ENCODE measurements at regions not wholly inside any gene's neighbourhood (a gene's known extent, or its start where the extent isn't known, plus 50 kb on each side); places are given as distances from the start of the nearest gene placed in this dataset.

DNA sequence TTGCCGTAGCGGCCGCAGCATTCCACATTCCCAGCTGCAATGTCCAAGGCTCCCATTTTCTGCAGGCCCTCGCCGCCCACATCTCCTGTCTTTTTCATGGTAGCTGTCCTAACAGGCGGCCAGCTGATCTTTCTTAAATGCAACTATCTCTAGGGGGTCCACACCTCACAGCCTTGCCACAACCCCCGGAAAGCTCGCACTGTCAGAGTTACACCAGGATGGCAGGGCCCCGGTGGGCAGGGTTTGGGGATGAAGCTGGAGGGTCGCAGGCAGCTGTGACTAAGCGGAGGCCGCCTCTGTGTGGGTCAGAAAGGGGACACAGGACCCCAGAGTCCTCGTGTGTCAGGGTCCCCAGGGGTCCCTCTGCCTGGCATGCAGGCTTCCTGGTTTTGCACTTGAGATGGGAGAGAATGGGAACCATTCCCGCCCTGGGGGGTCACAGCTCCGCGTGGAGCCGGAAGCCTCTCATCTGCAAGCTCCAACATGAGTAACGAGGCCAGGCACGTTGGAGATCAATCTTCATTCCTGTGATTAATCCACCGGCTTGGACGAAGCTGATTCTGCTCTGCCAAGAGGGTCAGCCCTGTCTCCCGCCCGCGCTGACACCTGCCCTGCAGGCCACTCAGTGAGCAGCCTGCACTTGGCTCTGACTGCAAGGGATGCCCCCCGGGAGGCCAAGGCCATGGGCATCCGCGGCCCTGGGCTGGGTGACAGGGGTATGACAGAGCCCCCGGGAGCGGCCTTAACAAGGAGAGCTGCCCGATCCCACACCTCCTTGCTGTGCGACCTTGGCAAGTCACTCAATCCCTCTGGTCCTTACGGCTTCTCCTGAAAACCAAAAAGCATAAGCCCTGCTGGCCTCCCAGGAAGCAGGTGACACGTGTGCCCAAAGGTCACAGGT is 97.9 kb downstream of the ADRA2C start:
- ChIA-PET POLR2A (no interaction called here), CTCF (no interaction called here)

DNA sequence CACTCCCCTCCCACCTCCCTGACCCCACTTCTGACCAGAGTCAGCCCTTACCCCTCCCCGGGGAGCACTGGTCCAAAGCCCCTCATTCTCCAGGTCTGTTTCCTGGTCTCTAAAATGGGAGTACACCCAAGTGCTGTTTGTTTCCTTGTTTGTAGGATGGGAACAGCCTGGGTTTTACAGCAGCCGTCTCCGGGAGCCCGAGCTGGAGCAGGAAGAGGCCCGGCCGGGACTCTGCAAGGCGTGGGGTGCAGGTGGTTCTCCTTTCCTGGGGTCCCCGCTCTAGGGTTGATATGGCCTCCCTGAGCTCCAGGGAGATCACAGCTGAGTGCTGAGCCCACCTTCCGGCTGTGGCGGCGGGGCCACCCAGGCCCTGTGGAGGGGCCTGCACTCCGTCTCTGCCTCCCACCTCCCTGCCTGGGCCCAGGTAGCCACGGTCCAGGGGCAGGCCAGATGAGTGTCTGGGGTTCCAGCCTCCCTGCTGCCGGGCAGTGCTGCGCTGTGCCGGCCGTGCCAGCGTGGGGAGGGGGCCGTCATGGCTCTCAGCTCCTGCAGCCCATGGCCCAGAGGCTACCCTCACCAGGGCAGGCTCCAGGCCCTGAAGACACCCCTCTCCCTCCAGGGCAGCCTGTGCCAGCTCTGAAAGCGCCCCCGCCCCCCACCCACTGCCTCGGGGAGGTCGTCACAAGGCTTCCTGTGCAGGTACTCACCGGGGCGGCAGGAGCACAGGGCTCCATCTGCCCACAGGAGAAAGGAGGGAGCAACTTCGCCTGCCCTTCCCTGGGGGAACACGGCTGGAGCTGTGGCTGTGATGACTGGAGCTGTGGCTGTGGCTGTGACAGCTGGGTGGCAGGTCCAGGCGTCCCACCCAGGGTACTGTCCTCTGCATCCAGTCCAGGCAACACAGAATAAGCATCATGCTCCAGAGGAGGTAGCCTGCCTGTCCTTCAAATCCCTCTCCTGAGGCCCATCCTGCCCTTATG is 98.8 kb downstream of the ADRA2C start:
- CTCF ChIA-PET, result no interaction called here
- POLR2A ChIA-PET, result no interaction called here

DNA sequence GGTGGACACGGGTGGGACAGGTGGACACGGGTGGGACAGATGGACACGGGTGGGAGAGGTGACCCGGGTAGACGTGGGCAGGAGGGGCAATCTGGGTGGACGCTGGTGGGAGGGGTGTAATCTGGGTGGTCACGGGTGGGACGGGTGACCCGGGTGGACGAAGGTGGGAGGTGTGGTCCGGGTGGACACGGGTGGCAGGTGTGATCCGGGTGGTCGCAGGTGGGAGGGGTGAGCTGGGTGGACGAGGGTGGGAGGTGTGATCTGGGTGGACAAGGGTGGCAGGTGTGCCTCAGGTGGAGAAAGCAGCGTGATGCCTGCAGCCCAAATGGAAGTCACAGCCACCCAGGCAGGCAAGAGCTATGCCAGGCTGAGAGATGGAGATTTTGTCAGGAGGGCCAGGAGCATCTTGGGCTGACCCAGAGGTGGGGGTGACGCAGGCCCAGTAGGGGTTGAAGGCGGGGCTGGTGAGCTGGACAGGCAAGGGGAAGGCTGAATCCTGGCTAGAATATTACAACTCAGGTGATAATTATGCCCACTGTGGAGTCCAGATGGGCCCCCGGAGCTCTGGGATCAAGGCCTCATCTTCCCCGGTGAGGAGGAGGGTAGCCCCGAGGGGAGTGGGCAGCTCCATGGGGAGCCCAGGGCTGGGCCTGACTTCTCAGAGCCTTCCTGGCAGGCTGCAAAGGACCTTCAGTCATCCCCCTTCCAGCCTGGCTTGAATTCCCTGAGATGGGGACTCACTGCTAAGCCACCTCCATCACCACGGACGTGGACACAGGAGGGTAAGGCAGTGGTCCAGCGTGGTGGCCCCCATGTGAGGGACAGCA is 100.0 kb downstream of the ADRA2C start:
- ChIA-PET POLR2A (no interaction called here), CTCF (interaction anchor here (1.3 kb wide), 1 partner anchor 15 kb away, joined by 3 read pairs; no protein-coding TSS in a partner anchor)

DNA sequence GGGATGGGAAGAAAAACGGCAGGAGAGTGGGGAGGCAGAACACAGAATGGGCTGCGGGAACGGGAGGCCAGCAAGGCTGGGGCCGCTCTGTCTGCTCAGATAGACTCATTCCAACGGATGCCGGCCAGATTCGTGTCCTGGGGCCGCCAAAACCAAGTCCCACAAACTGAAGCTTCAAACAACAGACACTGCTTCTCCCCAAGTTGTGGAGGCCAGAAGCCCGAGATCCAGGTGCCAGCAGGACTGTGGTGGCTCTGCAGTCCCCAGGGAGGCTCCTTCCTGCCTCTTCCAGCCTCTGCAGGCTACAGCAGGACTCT is 100.6 kb downstream of the ADRA2C start:
- ChIA-PET CTCF (interaction anchor here (1.3 kb wide), 1 partner anchor 14 kb away, joined by 3 read pairs; no protein-coding TSS in a partner anchor), POLR2A (no interaction called here)

DNA sequence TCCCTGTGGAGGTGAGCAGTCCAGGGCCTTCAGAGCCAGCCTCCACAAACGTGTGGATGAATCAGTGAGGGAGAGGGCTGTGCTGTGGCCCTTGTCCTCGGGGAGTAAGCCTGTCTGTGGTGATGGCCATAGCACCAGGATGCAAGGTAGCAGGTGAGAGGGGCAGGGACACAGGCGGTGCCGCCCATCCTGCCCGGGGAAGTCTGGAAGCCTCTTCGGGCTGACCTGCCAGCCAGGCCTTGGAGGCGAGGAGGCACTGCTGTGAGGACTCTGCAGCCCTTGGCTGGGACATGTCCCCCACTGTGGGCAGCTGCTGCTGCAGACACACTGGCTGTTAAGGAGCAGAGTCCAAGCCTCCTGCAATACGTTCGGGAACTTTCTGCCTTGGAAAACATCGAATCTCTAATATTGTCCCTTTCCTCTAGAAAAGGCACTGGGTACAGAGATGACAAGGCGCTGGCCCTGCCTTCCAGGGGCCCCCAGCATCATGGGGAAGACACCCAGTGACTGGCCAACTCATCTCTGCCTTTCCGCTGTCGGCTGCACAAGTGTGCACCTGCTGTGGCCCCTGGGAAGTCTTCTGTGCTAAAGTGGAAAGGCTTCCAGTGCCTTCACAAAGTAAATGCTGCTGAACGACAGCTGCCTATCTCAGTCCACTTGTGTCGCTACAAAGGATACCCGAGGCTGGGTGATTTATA is 101.4 kb downstream of the ADRA2C start:
- CTCF ChIA-PET, result interaction anchor here (1.3 kb wide), 1 partner anchor 13 kb away, joined by 3 read pairs; no protein-coding TSS in a partner anchor
- POLR2A ChIA-PET, result no interaction called here

DNA sequence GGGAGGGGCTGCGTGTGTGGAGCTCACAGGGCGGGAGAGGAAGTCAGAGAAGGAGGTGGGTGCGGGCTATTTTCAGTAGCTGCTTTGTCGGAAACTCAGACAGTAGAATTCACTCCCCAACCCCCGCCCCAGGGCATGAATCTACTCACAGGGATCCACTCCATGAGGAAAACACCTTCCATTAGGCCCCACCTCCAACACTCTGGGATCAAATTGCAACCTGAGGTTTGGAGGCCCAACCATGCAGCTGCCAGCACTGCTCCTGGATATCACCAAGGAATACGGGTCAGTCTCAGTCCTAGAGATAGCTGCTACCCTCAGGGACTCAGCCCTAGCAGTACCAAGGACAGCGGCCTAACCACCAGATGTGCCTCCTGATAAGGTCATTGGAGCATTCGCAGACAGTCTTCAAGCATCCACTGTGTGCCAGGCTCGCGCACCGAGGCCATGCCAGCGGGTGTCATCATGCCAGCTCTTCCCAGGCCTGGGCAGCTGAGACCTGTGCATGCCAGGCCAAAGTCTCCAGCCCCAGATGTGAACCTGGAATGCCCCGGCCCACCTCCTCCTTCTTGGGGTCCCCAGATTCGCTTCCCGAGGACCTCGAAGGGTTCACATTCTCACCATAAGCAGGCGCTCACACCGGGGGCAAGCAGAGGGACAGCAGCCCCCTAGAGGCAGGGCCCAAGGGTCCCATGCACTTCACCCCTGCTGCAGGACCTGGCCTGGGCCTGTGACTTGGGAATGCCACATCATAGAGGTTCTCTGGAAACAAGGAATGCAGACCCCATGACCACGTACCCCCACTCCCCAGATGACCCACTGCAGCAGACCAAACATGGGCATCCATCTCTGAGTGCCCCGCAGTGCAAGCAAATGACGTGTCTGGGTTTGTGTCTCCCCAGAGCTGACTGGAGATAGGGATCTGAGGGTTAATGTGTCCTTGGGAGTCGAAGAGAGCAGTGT is 102.3 kb downstream of the ADRA2C start:
- ChIA-PET CTCF (interaction anchor here (1.4 kb wide), 1 partner anchor 12 kb away, joined by 4 read pairs; no protein-coding TSS in a partner anchor), POLR2A (no interaction called here)

DNA sequence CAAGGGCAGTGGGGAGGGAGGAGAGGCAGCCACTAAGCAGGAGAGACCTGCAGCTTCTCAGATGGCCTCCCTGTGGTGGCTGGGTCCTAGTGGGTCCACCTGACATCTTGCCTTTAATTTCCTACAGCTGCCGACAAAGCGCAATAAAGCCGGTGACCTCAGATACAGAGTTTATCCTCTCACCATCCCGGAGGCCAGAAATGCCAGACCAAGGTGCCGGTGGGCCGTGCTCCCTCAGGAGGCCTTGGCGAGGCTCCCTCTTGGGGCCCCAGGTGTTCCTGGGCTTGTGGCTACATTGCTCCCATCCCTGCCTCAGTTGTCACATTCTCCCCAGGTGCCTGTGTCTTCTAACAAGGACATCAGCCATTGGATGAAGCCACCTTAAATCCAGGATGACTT is 103.0 kb downstream of the ADRA2C start:
- CTCF ChIA-PET, result interaction anchor here (1.4 kb wide), 1 partner anchor 11 kb away, joined by 4 read pairs; no protein-coding TSS in a partner anchor

DNA sequence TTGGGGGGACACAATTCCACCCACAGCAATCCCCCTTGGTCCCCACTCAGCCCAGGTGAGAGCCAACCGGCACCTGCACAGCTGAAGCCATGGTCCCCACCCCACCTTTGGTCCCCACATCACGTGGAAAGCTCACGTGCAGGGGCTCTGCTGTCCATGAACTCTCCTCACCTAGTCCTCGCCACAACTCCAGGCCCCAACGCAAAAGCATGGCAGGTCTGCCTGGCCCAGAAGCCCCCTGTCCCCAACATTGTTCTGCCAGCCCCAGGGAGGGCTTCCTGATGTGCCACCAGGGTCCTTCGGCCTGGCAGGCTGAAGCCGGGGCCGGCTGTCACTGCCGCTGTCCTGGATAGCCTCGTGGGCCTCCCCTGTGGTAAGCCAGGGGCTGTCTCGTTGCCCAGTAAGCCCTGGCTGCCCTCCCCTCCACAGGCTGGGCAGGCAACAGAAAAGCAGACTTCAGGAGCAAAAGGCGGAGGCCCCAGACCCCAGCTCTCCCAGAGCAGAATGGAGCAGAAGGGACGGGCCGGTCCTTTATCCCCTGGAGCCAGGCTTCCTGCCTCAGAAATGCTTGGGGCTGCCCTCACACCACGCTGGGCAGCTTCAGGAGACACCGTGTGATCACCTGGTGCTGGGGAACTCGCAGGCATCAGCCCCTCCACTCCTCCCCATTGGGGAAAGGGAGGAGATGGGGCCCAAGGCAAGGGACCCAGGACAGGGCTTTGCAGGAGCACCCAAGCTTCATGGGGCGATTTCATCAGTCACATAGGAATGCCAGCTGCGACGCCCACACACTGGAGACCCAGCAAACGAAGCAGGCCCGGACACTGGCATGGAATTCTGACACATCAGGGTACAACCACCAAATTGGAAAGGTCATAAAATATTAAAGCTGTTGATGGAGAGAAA is 103.7 kb downstream of the ADRA2C start:
- POLR2A ChIA-PET, result no interaction called here
- CTCF ChIA-PET, result interaction anchor here (1.4 kb wide), 1 partner anchor 11 kb away, joined by 4 read pairs; no protein-coding TSS in a partner anchor

More for the DNA sequence above, 103.0 kb downstream of the ADRA2C start:
- POLR2A ChIA-PET, result no interaction called here

DNA sequence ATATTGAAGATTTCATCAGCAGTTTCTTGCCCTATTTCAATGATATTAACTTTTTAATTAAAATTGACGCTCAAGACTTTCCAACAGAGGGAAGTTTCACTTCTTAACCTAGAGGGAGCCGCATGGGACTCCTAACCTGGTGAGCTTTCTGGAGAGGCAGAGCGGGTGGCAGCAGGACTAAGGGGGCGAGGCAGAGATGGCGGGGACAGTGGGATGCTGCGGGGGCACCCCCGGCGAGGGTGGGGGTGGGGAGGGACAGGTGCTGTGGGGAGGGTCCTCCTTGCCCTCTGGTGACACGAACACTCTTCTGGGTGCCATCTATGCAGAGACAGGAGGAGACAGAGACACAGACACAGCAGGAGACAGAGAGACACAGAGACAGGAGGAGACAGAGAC is 104.4 kb downstream of the ADRA2C start:
- ChIA-PET POLR2A (no interaction called here), CTCF (no interaction called here)

DNA sequence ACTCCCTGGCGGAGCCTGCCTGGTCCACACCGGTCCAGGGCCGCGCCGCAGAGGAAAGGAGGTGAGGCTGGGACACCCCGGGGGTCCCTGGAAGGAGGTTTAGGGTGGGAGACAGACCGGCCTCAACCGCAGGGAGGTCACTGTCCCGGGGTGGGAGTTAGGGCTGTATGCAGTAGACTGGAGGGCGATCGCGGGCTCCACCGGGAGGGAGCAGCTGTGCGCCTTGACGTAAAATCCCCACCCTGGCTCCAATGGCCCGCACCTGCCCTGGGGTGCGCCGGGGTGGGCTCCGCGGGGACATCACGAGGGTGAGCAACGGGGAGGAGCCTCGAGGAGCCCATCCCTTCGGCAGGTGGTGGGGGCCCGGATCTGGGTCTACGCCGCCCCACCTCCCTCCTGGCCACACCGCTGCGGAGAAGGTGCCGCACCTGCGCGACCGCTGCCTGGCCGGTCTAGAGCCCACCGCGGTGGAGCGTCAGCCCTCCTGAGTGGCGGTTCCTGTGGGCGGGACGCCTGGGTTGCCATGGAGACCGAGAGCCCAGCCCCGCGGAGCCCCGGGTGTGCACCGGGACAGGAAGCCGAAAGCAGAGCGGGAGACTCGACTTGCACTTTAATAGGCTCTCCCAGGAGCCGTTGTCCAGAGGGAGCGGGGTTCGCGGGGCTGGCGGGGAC is 105.1 kb downstream of the ADRA2C start:
- ChIA-PET POLR2A (no interaction called here), CTCF (no interaction called here)

DNA sequence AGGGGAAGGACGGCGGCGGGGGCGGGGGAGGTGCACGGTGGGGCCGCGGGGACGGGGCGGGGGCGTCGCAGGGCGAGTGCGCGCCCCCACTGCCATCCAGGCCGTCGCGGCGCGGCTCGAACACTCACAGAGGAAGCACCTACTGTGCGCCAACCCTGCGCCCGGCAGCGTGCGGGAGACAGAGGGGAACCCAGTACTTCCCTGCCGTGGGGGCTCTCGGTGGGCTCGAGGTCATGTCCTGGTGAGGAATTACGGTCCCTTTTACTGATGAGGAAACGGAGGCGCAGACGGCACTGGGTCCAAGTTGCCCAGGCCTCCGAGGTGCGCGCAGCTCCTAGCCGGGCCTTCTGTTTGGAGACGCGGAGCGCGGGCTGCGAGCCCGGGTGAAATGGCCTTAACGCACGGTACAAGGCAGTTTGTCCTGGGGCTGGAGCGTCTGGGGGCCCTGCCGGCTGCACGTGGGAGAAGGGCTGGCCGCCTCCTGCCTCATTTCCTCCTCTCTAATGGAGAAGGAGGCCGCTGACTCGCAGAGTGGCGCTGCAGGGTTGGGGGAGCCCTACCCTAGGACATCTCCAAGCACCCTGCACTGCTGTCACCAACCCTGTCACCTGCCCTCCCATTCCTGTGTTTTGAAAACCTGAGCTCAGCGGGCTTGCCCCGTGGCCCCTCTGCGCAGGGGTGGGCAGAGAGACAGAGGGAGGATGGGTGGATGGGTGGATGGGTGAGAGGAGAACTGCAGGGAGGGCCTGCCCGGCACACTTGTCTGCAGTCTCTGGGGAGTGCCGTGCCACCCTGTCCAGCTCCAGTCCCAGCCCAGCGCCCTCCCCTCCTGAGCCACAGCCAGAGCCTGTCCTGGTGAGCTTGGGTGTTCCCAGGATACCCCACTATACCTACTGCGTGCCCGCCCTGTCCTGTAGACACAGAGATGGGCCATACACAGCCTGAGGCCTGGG is 106.0 kb downstream of the ADRA2C start:
- POLR2A ChIA-PET, result no interaction called here
- CTCF ChIA-PET, result no interaction called here

DNA sequence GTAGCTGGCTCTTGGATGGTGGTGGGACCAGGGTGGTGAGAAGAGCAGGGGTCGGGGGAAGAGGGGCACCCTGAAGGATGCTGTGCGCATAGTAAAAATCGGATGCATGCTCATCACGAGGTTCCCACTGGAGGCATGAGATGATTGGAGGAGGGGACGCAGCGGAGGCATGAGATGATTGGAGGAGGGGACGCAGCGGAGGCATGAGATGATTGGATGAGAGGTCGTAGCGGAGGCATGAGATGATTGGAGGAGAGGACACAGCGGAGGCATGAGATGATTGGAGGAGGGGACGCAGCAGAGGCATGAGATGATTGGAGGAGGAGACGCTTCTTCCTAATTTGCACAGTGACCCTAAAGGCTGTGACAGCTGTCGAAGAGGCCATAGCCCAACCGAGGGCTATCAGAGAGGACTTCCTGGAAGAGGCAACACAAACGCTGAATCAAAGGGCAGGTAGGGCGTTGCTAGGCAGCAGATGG is 106.7 kb downstream of the ADRA2C start:
- POLR2A ChIA-PET, result no interaction called here
- CTCF ChIA-PET, result no interaction called here

DNA sequence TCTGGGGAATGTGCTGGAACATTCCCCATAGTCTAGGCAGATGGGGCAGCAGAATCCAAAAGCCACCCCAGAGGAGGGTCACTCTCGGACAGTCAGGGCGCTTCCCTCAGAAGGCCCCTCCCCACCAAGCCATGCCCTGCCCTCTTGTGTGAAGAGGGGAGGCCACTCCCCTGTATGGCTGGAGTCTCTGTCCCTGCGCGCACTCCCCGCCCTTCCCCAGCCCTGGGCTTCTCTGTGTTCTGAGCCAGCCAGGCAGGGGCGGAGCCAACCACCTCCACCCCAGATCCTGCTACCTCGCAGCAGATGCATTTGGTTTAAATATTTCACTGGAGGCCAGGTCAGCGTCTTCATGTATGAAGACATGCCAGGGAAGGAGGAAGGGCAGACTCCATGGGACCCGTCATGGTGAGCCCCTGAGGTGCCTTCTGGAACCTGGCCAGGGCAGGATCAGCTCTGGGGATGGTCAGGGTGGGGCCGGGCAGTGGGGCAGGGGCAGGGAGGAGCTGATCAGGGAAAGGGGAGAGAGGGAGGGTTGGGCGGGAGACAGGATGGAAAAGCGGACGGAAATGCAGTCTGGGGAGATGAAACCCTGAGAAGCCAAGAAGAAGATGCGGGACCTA is 107.3 kb downstream of the ADRA2C start:
- CTCF ChIA-PET, result no interaction called here
- POLR2A ChIA-PET, result no interaction called here

DNA sequence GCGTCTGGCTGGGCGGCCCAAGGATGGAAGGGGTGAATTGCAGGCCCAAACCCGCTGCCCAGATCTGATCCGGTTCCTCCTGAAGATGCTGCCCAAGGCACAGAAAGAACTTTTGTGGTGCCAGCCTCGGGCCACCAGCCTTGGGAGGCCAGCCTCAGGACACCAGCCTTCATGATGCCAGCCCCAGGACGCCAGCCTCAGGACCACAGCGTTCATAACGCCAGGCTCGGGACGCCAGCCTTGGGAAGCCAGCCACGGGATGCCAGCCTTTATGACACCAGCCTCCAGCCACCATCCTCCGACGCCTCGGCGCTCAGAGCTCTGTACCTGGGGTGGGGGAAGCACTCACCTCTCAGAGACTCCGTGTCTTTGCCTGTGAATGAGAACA is 107.8 kb downstream of the ADRA2C start:
- CTCF ChIA-PET, result no interaction called here
- POLR2A ChIA-PET, result no interaction called here

DNA sequence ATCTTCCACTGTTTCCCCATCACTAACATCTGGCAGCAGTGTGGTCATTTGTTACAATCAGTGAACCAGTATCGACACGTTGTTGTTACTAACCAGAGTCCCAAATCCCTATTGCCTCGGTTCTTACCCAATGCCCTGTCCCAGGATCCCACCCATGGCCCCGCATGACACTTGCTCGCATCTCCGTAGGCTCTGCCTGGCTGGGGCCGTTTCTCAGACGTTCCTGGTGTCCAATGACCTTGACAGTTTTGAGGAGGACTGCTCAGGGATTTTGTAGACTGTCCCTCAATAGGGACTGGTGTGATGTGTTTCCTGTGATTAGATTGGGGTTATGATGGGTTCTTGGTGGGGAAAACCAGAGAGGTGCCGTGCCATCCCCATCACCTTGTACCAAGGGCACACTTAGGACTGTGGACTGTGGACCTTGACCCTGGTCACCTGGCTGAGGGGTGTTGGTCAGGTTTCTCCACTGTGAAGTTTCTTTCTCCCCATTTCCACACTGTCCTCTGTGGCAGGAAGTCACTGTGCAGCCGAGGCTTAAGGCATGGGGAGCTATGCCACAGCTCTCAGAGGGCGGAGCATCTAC is 108.4 kb downstream of the ADRA2C start:
- ChIA-PET POLR2A (no interaction called here), CTCF (no interaction called here)

All from activated CD8-positive, alpha-beta memory T cell treated with anti-CD3 and anti-CD28 coated beads for 36 hours (primary cell).